HG02870 (cell line): ENCODE measurements at regions not wholly inside any gene's neighbourhood (a gene's known extent, or its start where the extent isn't known, plus 50 kb on each side); places are given as distances from the start of the nearest gene placed in this dataset.

ENCODE experiments used
- ATAC-seq: cut with Tn5 transposase; IDR thresholded peaks from one replicate; pipeline ENCODE4 v1.9.1; 2021; ENCODE audit warnings: mild to moderate bottlenecking, moderate library complexity; ENCODE audit not compliant: unreplicated experiment

GRCh38 chr10:62623223-62623622 is 181.3 kb upstream of the ADO start:
- ATAC-seq, result no peak

GRCh38 chr10:62625484-62625883 is 179.0 kb upstream of the ADO start:
- ATAC-seq, result no peak

- ATAC-seq, result no peak
Observed at GRCh38 chr10:62626079-62626478, 178.4 kb upstream of the ADO start.

- no peak for ATAC-seq
Observed at GRCh38 chr10:62626817-62627216, 177.7 kb upstream of the ADO start.

- no peak for ATAC-seq
Observed at GRCh38 chr10:62627983-62628382, 176.5 kb upstream of the ADO start.

GRCh38 chr10:62631241-62631640 is 173.3 kb upstream of the ADO start:
- ATAC-seq, result no peak

- peak; percentile 82 for ATAC-seq
Observed at GRCh38 chr10:62632071-62632809, 172.3 kb upstream of the ADO start.

GRCh38 chr10:62633976-62634375 is 170.5 kb upstream of the ADO start:
- ATAC-seq, result no peak

- ATAC-seq, result no peak
Observed at GRCh38 chr10:62634576-62634975, 169.9 kb upstream of the ADO start.

GRCh38 chr10:62635127-62635526 is 169.4 kb upstream of the ADO start:
- no peak for ATAC-seq

- no peak for ATAC-seq
Observed at GRCh38 chr10:62636825-62637248, 167.7 kb upstream of the ADO start.

- peak; percentile 60 for ATAC-seq
Observed at GRCh38 chr10:62637249-62638061, 167.1 kb upstream of the ADO start.

GRCh38 chr10:62638062-62638477 is 166.4 kb upstream of the ADO start:
- ATAC-seq, result peak; percentile 35

GRCh38 chr10:62639144-62639543 is 165.4 kb upstream of the ADO start:
- no peak for ATAC-seq

GRCh38 chr10:62640411-62640810 is 164.1 kb upstream of the ADO start:
- no peak for ATAC-seq

GRCh38 chr10:62643606-62644587 is 160.6 kb upstream of the ADO start:
- no peak for ATAC-seq

- ATAC-seq, result no peak
Observed at GRCh38 chr10:62647375-62648092, 157.0 kb upstream of the ADO start.

- no peak for ATAC-seq
Observed at GRCh38 chr10:62648921-62649320, 155.6 kb upstream of the ADO start.

- no peak for ATAC-seq
Observed at GRCh38 chr10:62650411-62650810, 154.1 kb upstream of the ADO start.

GRCh38 chr10:62651341-62651740 is 153.2 kb upstream of the ADO start:
- ATAC-seq, result no peak
